CD14-positive monocyte (primary cell): ENCODE measurements at regions not wholly inside any gene's neighbourhood (a gene's known extent, or its start where the extent isn't known, plus 50 kb on each side); places are given as distances from the start of the nearest gene placed in this dataset.

Source experiments
- DNase-seq, 3 donors: peaks; one replicate each; pipeline ENCODE4 v3.0.0-alpha.2; 2011 to 2022
- H2AFZ ChIP-seq: 2 replicates; pipeline ENCODE4 v1.6.0; 2012; ENCODE audit warnings: mild to moderate bottlenecking, low read depth, low read length, inconsistent platforms; ENCODE audit not compliant: insufficient read depth, poor library complexity, severe bottlenecking
- H3K27ac ChIP-seq, 2 donors: 1 replicate in 1 of 2; 2 replicates in 1 of 2; pipeline ENCODE4 v1.5.1; 2012 to 2013; ENCODE audit warnings: low read length in 2 of 2, control low read depth in 1 of 2, inconsistent platforms in 1 of 2, low read depth in 1 of 2, mild to moderate bottlenecking in 1 of 2
- H3K27me3 ChIP-seq, 2 donors: one replicate each; pipeline versions ENCODE4 v1.6.0 to v1.6.1; 2011 to 2013; ENCODE audit warnings: low read length in 2 of 2; ENCODE audit not compliant: control insufficient read depth in 2 of 2, insufficient read depth in 2 of 2
- H3K36me3 ChIP-seq, 2 donors: replicated peaks in 1 of 2; 1 replicate in 1 of 2; 2 replicates in 1 of 2; pipeline versions ENCODE4 v1.5.1 to v1.6.1; 2012 to 2013; ENCODE audit warnings: low read length in 2 of 2, control low read depth in 1 of 2, inconsistent platforms in 1 of 2, mild to moderate bottlenecking in 1 of 2; ENCODE audit not compliant: insufficient read depth in 2 of 2, control insufficient read depth in 1 of 2
- H3K4me1 ChIP-seq, 2 donors: 1 replicate in 1 of 2; 2 replicates in 1 of 2; pipeline versions ENCODE4 v1.5.1 to v1.6.1; 2012 to 2013; ENCODE audit warnings: low read length in 2 of 2, control low read depth in 1 of 2, inconsistent platforms in 1 of 2, mild to moderate bottlenecking in 1 of 2, moderate library complexity in 1 of 2; ENCODE audit not compliant: insufficient read depth in 2 of 2, control insufficient read depth in 1 of 2
- H3K4me2 ChIP-seq: replicated peaks from 2 replicates; pipeline ENCODE3; 2012; ENCODE audit warnings: low read length, moderate library complexity, mild to moderate bottlenecking; ENCODE audit not compliant: poor library complexity, severe bottlenecking; ENCODE audit errors: extremely low read depth
- H3K4me3 ChIP-seq, 3 experiments: fragments of 200-600 bp in 1 of 3; sonication (generic) in 1 of 3; replicated peaks in 1 of 3; 1 replicate in 2 of 3; 2 replicates in 1 of 3; pipeline ENCODE4 v1.5.1; 2011 to 2013; ENCODE audit warnings: low read length in 3 of 3, mild to moderate bottlenecking in 3 of 3, control low read depth in 2 of 3, low read depth in 2 of 3, inconsistent platforms in 1 of 3, moderate library complexity in 1 of 3
- H3K79me2 ChIP-seq: 2 replicates; pipeline ENCODE4 v1.6.0; 2012; ENCODE audit warnings: mild to moderate bottlenecking, control low read depth, inconsistent platforms, low read length, moderate library complexity; ENCODE audit not compliant: insufficient read depth
- H3K9ac ChIP-seq: 2 replicates; pipeline ENCODE4 v1.6.0; 2017; ENCODE audit warnings: low read length, mild to moderate bottlenecking; ENCODE audit not compliant: insufficient read depth, poor library complexity, severe bottlenecking
- H3K9me3 ChIP-seq, 2 donors: replicated peaks in 1 of 2; 1 replicate in 1 of 2; 2 replicates in 1 of 2; pipeline versions ENCODE4 v1.5.1 to v1.6.1; 2012 to 2013; ENCODE audit warnings: low read length in 2 of 2, control low read depth in 1 of 2; ENCODE audit not compliant: control insufficient read depth in 1 of 2, insufficient read depth in 1 of 2
- H4K20me1 ChIP-seq: 2 replicates; pipeline ENCODE4 v1.6.0; 2012; ENCODE audit warnings: mild to moderate bottlenecking, low read length, control low read depth, moderate library complexity; ENCODE audit not compliant: insufficient read depth
- H3K27ac Mint-ChIP-seq, 7 donors: one replicate each; pipeline ENCODE4 v1.8.0; 2020; ENCODE audit warnings: mild to moderate bottlenecking in 7 of 7, mixed read lengths in 7 of 7, moderate library complexity in 6 of 7, inconsistent platforms in 2 of 7
- H3K27me3 Mint-ChIP-seq, 3 donors: one replicate each; pipeline ENCODE4 v1.8.0; 2021 to 2022; ENCODE audit warnings: low read depth in 3 of 3, mild to moderate bottlenecking in 3 of 3, mixed read lengths in 3 of 3, moderate library complexity in 3 of 3, inconsistent platforms in 1 of 3
- H3K36me3 Mint-ChIP-seq, 2 donors: one replicate each; pipeline ENCODE4 v1.8.0; 2020; ENCODE audit warnings: mixed read lengths in 2 of 2, inconsistent platforms in 1 of 2, mild to moderate bottlenecking in 1 of 2
- H3K4me1 Mint-ChIP-seq: one replicate; pipeline ENCODE4 v1.8.0; 2020; ENCODE audit warnings: mild to moderate bottlenecking, mixed read lengths
- H3K4me3 Mint-ChIP-seq, 2 donors: one replicate each; pipeline ENCODE4 v1.8.0; 2020; ENCODE audit warnings: mild to moderate bottlenecking in 2 of 2, mixed read lengths in 2 of 2, moderate library complexity in 1 of 2
- H3K9me3 Mint-ChIP-seq, 7 donors: one replicate each; pipeline ENCODE4 v1.8.0; 2020 to 2022; ENCODE audit warnings: mixed read lengths in 7 of 7, mild to moderate bottlenecking in 6 of 7, moderate library complexity in 6 of 7, inconsistent platforms in 2 of 7
- CTCF ChIP-seq: fragments of 200-600 bp; IDR thresholded peaks from one replicate; pipeline ENCODE4 v1.8.0; 2022; ENCODE audit warnings: antibody characterized with exemption, mild to moderate bottlenecking
- WGBS: methylation state at CpG from one replicate; pipeline ENCODE4 v1.1.5; 2013; ENCODE audit warnings: missing lambda C conversion rate; ENCODE audit not compliant: insufficient coverage; 5-methylcytosine and 5-hydroxymethylcytosine counted together
- intact Hi-C, 2 donors: fragments of 100-400 bp; cut with micrococcal nuclease; formaldehyde crosslinking; loops; one replicate each; pipeline versions ENCODE4 v1.15.0 to v1.15.1; 2023

GRCh38 chr14:25150934-25151790, 101.2 kb upstream of the STXBP6 start:
- no peaks in the 10 kb centered on the region for H3K36me3 Mint-ChIP-seq
- no peak overlapping the region for H2AFZ ChIP-seq
- H3K4me3 Mint-ChIP-seq, result no peak overlapping the region
- H3K27me3 ChIP-seq, result no peaks in the 10 kb centered on the region
- H3K27ac ChIP-seq, result no peak overlapping the region
- no peak overlapping the region for H3K4me3 ChIP-seq
- intact Hi-C loops, result loop anchor here (5.0 kb wide), 2 partner anchors 344 to 414 kb away; no protein-coding TSS in a partner anchor
- WGBS, result 100% methylated on average over 1 of the region's 7 CpGs
- H3K9ac ChIP-seq, result no peak overlapping the region
- no peaks in the 10 kb centered on the region for H3K9me3 Mint-ChIP-seq
- no peaks in the 10 kb centered on the region for H3K4me1 Mint-ChIP-seq
- no peaks in the 10 kb centered on the region for H3K9me3 ChIP-seq
- TF ChIP-seq CTCF, result peak; percentile 85
- H3K79me2 ChIP-seq, result no peaks in the 10 kb centered on the region
- H3K27ac Mint-ChIP-seq, result no peak overlapping the region
- H3K36me3 ChIP-seq, result no peaks in the 10 kb centered on the region
- H3K4me1 ChIP-seq, result no peaks in the 10 kb centered on the region
- H4K20me1 ChIP-seq, result no peaks in the 10 kb centered on the region
- peak; percentile 14 to 51 (median 34) for DNase-seq
- peaks cover 5 to 12% (median 5%) of the 10 kb centered on the region in 3 donors for H3K27me3 Mint-ChIP-seq
- no peak overlapping the region for H3K4me2 ChIP-seq

GRCh38 chr14:25150401-25150800, 100.5 kb upstream of the STXBP6 start:
- H2AFZ ChIP-seq, result no peak overlapping the region
- H3K79me2 ChIP-seq, result no peaks in the 10 kb centered on the region
- Mint-ChIP-seq H3K9me3 (no peaks in the 10 kb centered on the region), H3K4me1 (no peaks in the 10 kb centered on the region), H3K27me3 (peaks cover 5 to 12% (median 5%) of the 10 kb centered on the region in 3 donors), H3K4me3 (no peak overlapping the region), H3K36me3 (no peaks in the 10 kb centered on the region), H3K27ac (no peak overlapping the region)
- H3K36me3 ChIP-seq, result no peaks in the 10 kb centered on the region
- intact Hi-C loops, result loop anchor here (5.0 kb wide), 2 partner anchors 343 to 413 kb away; no protein-coding TSS in a partner anchor
- DNase-seq, result no peak
- H3K27ac ChIP-seq, result no peak overlapping the region
- no peak overlapping the region for H3K4me3 ChIP-seq
- H3K4me2 ChIP-seq, result no peak overlapping the region
- no peaks in the 10 kb centered on the region for H4K20me1 ChIP-seq
- no peak for TF ChIP-seq CTCF
- H3K9ac ChIP-seq, result no peak overlapping the region
- H3K9me3 ChIP-seq, result no peaks in the 10 kb centered on the region
- H3K4me1 ChIP-seq, result no peaks in the 10 kb centered on the region
- no peaks in the 10 kb centered on the region for H3K27me3 ChIP-seq
